H4 (cell line): ENCODE measurements at regions not wholly inside any gene's neighbourhood (a gene's known extent, or its start where the extent isn't known, plus 50 kb on each side); places are given as distances from the start of the nearest gene placed in this dataset.
A peak's percentile ranks its signal among the peaks of the same experiment; 100 is the strongest.
"Not testable (repeated sequence)": the region's sequence is repeated elsewhere in the genome, so short reads cannot be mapped to it uniquely, and the experiment has no call there.

Experiments
- DNase-seq: peaks from one replicate; pipeline ENCODE4 v3.0.0-alpha.2; 2015; ENCODE audit warnings: low spot score

GRCh38 chr2:163951312-163951711 lies 215.5 kb upstream of the FIGN start:
- no peak for DNase-seq

GRCh38 chr2:163949693-163950092 lies 213.9 kb upstream of the FIGN start:
- DNase-seq: no peak

GRCh38 chr2:163944347-163944737 lies 208.5 kb upstream of the FIGN start:
- DNase-seq: no peak

GRCh38 chr2:163943403-163944346 lies 207.9 kb upstream of the FIGN start:
- DNase-seq: no peak

GRCh38 chr2:163934131-163934530 lies 198.3 kb upstream of the FIGN start:
- no peak for DNase-seq

GRCh38 chr2:163919717-163920116 lies 183.9 kb upstream of the FIGN start:
- DNase-seq: no peak

GRCh38 chr2:163914486-163914885 lies 178.7 kb upstream of the FIGN start:
- not testable (repeated sequence) for DNase-seq

- DNase-seq: not testable (repeated sequence)
Measured at GRCh38 chr2:163913532-163913944, 177.7 kb upstream of the FIGN start.

GRCh38 chr2:163909411-163910080 lies 173.7 kb upstream of the FIGN start:
- no peak for DNase-seq

- DNase-seq: no peak
Measured at GRCh38 chr2:163906410-163906809, 170.6 kb upstream of the FIGN start.

- DNase-seq: no peak
Measured at GRCh38 chr2:163897799-163898198, 162.0 kb upstream of the FIGN start.

- not testable (repeated sequence) for DNase-seq
Measured at GRCh38 chr2:163893444-163893843, 157.6 kb upstream of the FIGN start.

- DNase-seq: no peak
Measured at GRCh38 chr2:163888591-163888990, 152.8 kb upstream of the FIGN start.

- DNase-seq: no peak
Measured at GRCh38 chr2:163887182-163887581, 151.4 kb upstream of the FIGN start.

GRCh38 chr2:163884416-163884815 lies 148.6 kb upstream of the FIGN start:
- no peak for DNase-seq

GRCh38 chr2:163878718-163879117 lies 142.9 kb upstream of the FIGN start:
- peak; percentile 12 for DNase-seq

- no peak for DNase-seq
Measured at GRCh38 chr2:163877316-163877715, 141.5 kb upstream of the FIGN start.

- no peak for DNase-seq
Measured at GRCh38 chr2:163863073-163863472, 127.3 kb upstream of the FIGN start.

- peak; percentile 49 for DNase-seq
Measured at GRCh38 chr2:163859951-163860350, 124.1 kb upstream of the FIGN start.

GRCh38 chr2:163856941-163857340 lies 121.1 kb upstream of the FIGN start:
- no peak for DNase-seq

GRCh38 chr2:163852616-163853015 lies 116.8 kb upstream of the FIGN start:
- DNase-seq: no peak

GRCh38 chr2:163849756-163850435 lies 114.1 kb upstream of the FIGN start:
- no peak for DNase-seq
